Activated CD8-positive, alpha-beta T cell treated with anti-CD3 and anti-CD28 coated beads, Interleukin-2, amount 10 ng/mL, durations not matched to agents 7 days and 5 days (primary cell): ENCODE measurements at regions not wholly inside any gene's neighbourhood (a gene's known extent, or its start where the extent isn't known, plus 50 kb on each side); places are given as distances from the start of the nearest gene placed in this dataset.

ENCODE experiments used
- ATAC-seq: fragments of 150-1000 bp; cut with Tn5 transposase; one replicate; pipeline ENCODE4 v1.10.0; 2021; ENCODE audit warnings: moderate library complexity
- CTCF ChIA-PET: fragments of 350-600 bp; sonication (Branson Sonifier 250); formaldehyde crosslinking; loops from one replicate; lab custom pipeline; 2021; ENCODE audit warnings: antibody characterized with exemption; lab: Charles Lee
- POLR2A ChIA-PET: fragments of 350-600 bp; sonication (Branson Sonifier 250); formaldehyde crosslinking; loops from one replicate; lab custom pipeline; 2021; ENCODE audit warnings: antibody characterized with exemption; lab: Charles Lee
- DNase-seq: peaks from one replicate; pipeline ENCODE4 v3.0.0-alpha.2; 2020
- H3K27ac Mint-ChIP-seq: one replicate; pipeline ENCODE4 v1.8.0; 2021; ENCODE audit warnings: mild to moderate bottlenecking, mixed read lengths
- H3K27me3 Mint-ChIP-seq: one replicate; pipeline ENCODE4 v1.8.0; 2021; ENCODE audit warnings: low read depth, mixed read lengths
- H3K36me3 Mint-ChIP-seq: one replicate; pipeline ENCODE4 v1.8.0; 2021; ENCODE audit warnings: low read depth, mixed read lengths
- H3K4me1 Mint-ChIP-seq: one replicate; pipeline ENCODE4 v1.8.0; 2021; ENCODE audit warnings: low read depth, mixed read lengths
- H3K4me3 Mint-ChIP-seq: one replicate; pipeline ENCODE4 v1.8.0; 2021; ENCODE audit warnings: mild to moderate bottlenecking, mixed read lengths
- H3K9me3 Mint-ChIP-seq: one replicate; pipeline ENCODE4 v1.8.0; 2022; ENCODE audit warnings: mixed read lengths; ENCODE audit not compliant: insufficient read depth

- ChIA-PET POLR2A (no interaction called here), CTCF (interaction anchor here (0.7 to 1.2 kb wide), 2 partner anchors 33 to 56 kb away, joined by 3 to 4 read pairs; no protein-coding TSS in a partner anchor)
- H3K27me3 Mint-ChIP-seq: peaks cover 12% of the 10 kb centered on the region
- no peak overlapping the region for H3K4me3 Mint-ChIP-seq
- DNase-seq: peak; percentile 14
- H3K36me3 Mint-ChIP-seq: no peaks in the 10 kb centered on the region
- no peak overlapping the region for H3K27ac Mint-ChIP-seq
- no peak for ATAC-seq
- H3K9me3 Mint-ChIP-seq: no peaks in the 10 kb centered on the region
- H3K4me1 Mint-ChIP-seq: peaks cover 6% of the 10 kb centered on the region
Observed at GRCh38 chr1:226491093-226491850, 57.3 kb upstream of the STUM start.

- POLR2A ChIA-PET: no interaction called here
Observed at GRCh38 chr1:226492426-226493137, 56.0 kb upstream of the STUM start.

GRCh38 chr1:226494092-226494609, 54.4 kb upstream of the STUM start:
- H3K27ac Mint-ChIP-seq: no peak overlapping the region
- ChIA-PET CTCF (no interaction called here), POLR2A (no interaction called here)
- H3K27me3 Mint-ChIP-seq: peaks cover 3% of the 10 kb centered on the region
- H3K9me3 Mint-ChIP-seq: no peaks in the 10 kb centered on the region
- peaks cover 6% of the 10 kb centered on the region for H3K4me1 Mint-ChIP-seq
- H3K4me3 Mint-ChIP-seq: no peak overlapping the region
- ATAC-seq: no peak
- H3K36me3 Mint-ChIP-seq: no peaks in the 10 kb centered on the region
- no peak for DNase-seq

More at GRCh38 chr1:226492426-226493137, 56.0 kb upstream of the STUM start:
- no peak overlapping the region for H3K4me3 Mint-ChIP-seq
- ATAC-seq (no peak), DNase-seq (no peak)
- H3K9me3 Mint-ChIP-seq: no peaks in the 10 kb centered on the region
- H3K36me3 Mint-ChIP-seq: no peaks in the 10 kb centered on the region
- CTCF ChIA-PET: no interaction called here
- H3K27me3 Mint-ChIP-seq: peaks cover 3% of the 10 kb centered on the region
- H3K4me1 Mint-ChIP-seq: peaks cover 6% of the 10 kb centered on the region
- no peak overlapping the region for H3K27ac Mint-ChIP-seq

GRCh38 chr1:226495716-226496115, 52.8 kb upstream of the STUM start:
- Mint-ChIP-seq H3K4me3 (no peak overlapping the region), H3K9me3 (no peaks in the 10 kb centered on the region), H3K36me3 (no peaks in the 10 kb centered on the region), H3K27me3 (peaks cover 6% of the 10 kb centered on the region), H3K27ac (no peak overlapping the region), H3K4me1 (no peaks in the 10 kb centered on the region)
- DNase-seq (peak; percentile 9), ATAC-seq (no peak)
- ChIA-PET CTCF (no interaction called here), POLR2A (no interaction called here)

- H3K4me3 Mint-ChIP-seq: no peak overlapping the region
- H3K27ac Mint-ChIP-seq: no peak overlapping the region
- no peak for ATAC-seq
- H3K9me3 Mint-ChIP-seq: no peaks in the 10 kb centered on the region
- POLR2A ChIA-PET: no interaction called here
- CTCF ChIA-PET: no interaction called here
- peaks cover 14% of the 10 kb centered on the region for H3K27me3 Mint-ChIP-seq
- peak; percentile 13 for DNase-seq
- H3K36me3 Mint-ChIP-seq: no peaks in the 10 kb centered on the region
- no peaks in the 10 kb centered on the region for H3K4me1 Mint-ChIP-seq
Observed at GRCh38 chr1:226496453-226497015, 52.0 kb upstream of the STUM start.

GRCh38 chr1:226497276-226497833, 51.2 kb upstream of the STUM start:
- ChIA-PET CTCF (no interaction called here), POLR2A (no interaction called here)
- no peaks in the 10 kb centered on the region for H3K36me3 Mint-ChIP-seq
- peaks cover 18% of the 10 kb centered on the region for H3K27me3 Mint-ChIP-seq
- no peaks in the 10 kb centered on the region for H3K4me1 Mint-ChIP-seq
- DNase-seq: no peak
- no peaks in the 10 kb centered on the region for H3K9me3 Mint-ChIP-seq
- ATAC-seq: no peak
- H3K4me3 Mint-ChIP-seq: no peak overlapping the region
- no peak overlapping the region for H3K27ac Mint-ChIP-seq

- Mint-ChIP-seq H3K27ac (no peak overlapping the region), H3K4me3 (no peak overlapping the region), H3K36me3 (no peaks in the 10 kb centered on the region), H3K4me1 (no peaks in the 10 kb centered on the region), H3K27me3 (peaks cover 21% of the 10 kb centered on the region), H3K9me3 (no peaks in the 10 kb centered on the region)
- ChIA-PET POLR2A (no interaction called here), CTCF (no interaction called here)
- DNase-seq (peak; percentile 12), ATAC-seq (no peak)
Observed at GRCh38 chr1:226497991-226498639, 50.4 kb upstream of the STUM start.

- Mint-ChIP-seq H3K27ac (no peak overlapping the region), H3K4me3 (no peak overlapping the region), H3K36me3 (no peaks in the 10 kb centered on the region), H3K27me3 (peaks cover 23% of the 10 kb centered on the region), H3K4me1 (no peaks in the 10 kb centered on the region), H3K9me3 (no peaks in the 10 kb centered on the region)
- peak; percentile 1 for DNase-seq
- CTCF ChIA-PET: no interaction called here
- ATAC-seq: no peak
- POLR2A ChIA-PET: no interaction called here
Observed at GRCh38 chr1:226498640-226499008, 49.9 kb upstream of the STUM start.
